BE2C (cell line): ENCODE measurements at regions not wholly inside any gene's neighbourhood (a gene's known extent, or its start where the extent isn't known, plus 50 kb on each side); places are given as distances from the start of the nearest gene placed in this dataset.

ENCODE experiments used
- DNase-seq: peaks from one replicate; pipeline ENCODE4 v3.0.0-alpha.2; 2020
- H3K27me3 ChIP-seq: fragments of 250-450 bp; sonication (Bioruptor Pico); 2 replicates; pipeline ENCODE4 v1.5.1; 2020; ENCODE audit warnings: mild to moderate bottlenecking
- H3K36me3 ChIP-seq: fragments of 250-450 bp; sonication (Bioruptor Pico); 2 replicates; pipeline ENCODE4 v1.5.1; 2020; ENCODE audit warnings: mild to moderate bottlenecking
- H3K4me1 ChIP-seq: fragments of 250-450 bp; sonication (Bioruptor Pico); 2 replicates; pipeline ENCODE4 v1.5.1; 2020
- H3K4me3 ChIP-seq: 2 replicates; pipeline ENCODE4 v1.5.1; 2011; ENCODE audit warnings: low read depth, low read length
- H3K9me3 ChIP-seq: fragments of 250-450 bp; sonication (Bioruptor Pico); 2 replicates; pipeline ENCODE4 v1.5.1; 2020
- TF ChIP-seq, protein P1 (sequence below): IDR thresholded peaks from 2 replicates; pipeline ENCODE4 v1.5.1; 2012; ENCODE audit warnings: mild to moderate bottlenecking, low read depth, low read length

DNA sequence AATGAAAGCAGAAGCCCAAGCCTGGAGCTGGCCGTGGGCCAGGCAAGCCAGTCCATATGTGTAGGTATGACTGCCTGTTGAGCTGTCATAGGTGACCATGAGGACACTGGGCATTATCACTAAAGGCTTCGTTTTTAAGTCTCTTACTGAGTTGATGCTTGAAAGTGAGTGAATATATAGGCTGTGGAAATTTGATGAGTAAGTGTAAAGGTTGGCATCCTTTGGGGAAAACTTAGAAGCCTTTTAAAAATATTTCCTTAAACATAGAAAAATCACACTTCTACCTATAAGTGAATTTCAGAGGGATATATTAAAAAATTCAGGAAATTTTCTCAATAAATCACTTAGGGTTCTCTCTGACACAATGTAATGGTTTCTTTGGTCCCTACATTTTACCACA is 396.5 kb downstream of the FOXG1 start:
- Histone ChIP-seq H3K4me1 (no peaks in the 10 kb centered on the region), H3K36me3 (no peaks in the 10 kb centered on the region), H3K27me3 (no peaks in the 10 kb centered on the region), H3K9me3 (no peaks in the 10 kb centered on the region), H3K4me3 (no peak overlapping the region)
- TF ChIP-seq, protein P1, sequence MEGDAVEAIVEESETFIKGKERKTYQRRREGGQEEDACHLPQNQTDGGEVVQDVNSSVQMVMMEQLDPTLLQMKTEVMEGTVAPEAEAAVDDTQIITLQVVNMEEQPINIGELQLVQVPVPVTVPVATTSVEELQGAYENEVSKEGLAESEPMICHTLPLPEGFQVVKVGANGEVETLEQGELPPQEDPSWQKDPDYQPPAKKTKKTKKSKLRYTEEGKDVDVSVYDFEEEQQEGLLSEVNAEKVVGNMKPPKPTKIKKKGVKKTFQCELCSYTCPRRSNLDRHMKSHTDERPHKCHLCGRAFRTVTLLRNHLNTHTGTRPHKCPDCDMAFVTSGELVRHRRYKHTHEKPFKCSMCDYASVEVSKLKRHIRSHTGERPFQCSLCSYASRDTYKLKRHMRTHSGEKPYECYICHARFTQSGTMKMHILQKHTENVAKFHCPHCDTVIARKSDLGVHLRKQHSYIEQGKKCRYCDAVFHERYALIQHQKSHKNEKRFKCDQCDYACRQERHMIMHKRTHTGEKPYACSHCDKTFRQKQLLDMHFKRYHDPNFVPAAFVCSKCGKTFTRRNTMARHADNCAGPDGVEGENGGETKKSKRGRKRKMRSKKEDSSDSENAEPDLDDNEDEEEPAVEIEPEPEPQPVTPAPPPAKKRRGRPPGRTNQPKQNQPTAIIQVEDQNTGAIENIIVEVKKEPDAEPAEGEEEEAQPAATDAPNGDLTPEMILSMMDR: no peak
- DNase-seq: no peak

DNA sequence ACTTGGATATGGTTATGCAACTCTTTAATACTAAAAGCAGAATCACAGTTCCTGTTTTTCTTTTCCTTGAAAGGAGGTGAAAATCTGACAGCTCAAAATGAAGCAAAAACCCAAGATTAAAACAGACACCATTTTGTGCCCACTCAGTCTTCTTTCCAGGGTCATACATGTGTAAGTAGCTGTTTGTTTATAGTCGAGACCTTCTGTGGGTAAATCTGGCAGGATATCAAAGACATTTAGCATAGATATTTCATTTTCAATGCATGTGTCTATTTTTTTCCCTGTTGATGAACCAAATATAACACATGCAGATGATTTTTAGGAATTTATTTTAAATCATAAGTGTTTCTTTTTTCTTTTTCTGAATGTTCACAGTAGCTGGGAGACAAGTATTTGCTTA is 398.8 kb downstream of the FOXG1 start:
- Histone ChIP-seq H3K9me3 (no peaks in the 10 kb centered on the region), H3K36me3 (no peaks in the 10 kb centered on the region), H3K27me3 (no peaks in the 10 kb centered on the region), H3K4me1 (no peaks in the 10 kb centered on the region), H3K4me3 (no peak overlapping the region)
- no peak for DNase-seq
- TF ChIP-seq, protein P1: no peak

- Histone ChIP-seq H3K9me3 (no peaks in the 10 kb centered on the region), H3K27me3 (no peaks in the 10 kb centered on the region), H3K36me3 (no peaks in the 10 kb centered on the region), H3K4me1 (no peaks in the 10 kb centered on the region), H3K4me3 (no peak overlapping the region)
- DNase-seq: no peak
- TF ChIP-seq, protein P1: no peak
These were observed 399.9 kb downstream of the FOXG1 start for GRCh38 chr14:29166507-29166906.

DNA sequence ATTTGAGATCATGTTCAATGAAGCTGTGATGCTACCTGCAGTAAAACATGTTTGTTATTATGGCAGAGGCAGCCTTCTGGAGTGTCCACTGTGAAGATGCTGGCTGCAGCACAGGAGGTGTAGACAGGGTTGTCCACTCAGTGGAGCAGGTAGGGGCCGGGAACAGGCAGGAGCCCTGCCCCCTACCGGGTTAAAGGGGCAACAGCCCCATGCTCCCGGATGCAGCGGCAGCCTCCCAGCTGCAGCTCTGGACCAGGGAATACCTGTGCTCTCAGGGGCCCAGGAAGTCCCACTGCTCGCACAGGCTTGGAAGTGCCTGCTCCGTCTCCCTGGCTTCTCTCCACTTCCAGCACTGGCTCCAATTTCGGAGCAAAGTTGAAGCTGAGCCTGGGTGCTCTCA is 401.6 kb downstream of the FOXG1 start:
- H3K9me3 ChIP-seq: no peaks in the 10 kb centered on the region
- no peak overlapping the region for H3K4me3 ChIP-seq
- H3K27me3 ChIP-seq: no peaks in the 10 kb centered on the region
- H3K4me1 ChIP-seq: no peaks in the 10 kb centered on the region
- no peak for DNase-seq
- no peaks in the 10 kb centered on the region for H3K36me3 ChIP-seq
- TF ChIP-seq, protein P1: no peak

DNA sequence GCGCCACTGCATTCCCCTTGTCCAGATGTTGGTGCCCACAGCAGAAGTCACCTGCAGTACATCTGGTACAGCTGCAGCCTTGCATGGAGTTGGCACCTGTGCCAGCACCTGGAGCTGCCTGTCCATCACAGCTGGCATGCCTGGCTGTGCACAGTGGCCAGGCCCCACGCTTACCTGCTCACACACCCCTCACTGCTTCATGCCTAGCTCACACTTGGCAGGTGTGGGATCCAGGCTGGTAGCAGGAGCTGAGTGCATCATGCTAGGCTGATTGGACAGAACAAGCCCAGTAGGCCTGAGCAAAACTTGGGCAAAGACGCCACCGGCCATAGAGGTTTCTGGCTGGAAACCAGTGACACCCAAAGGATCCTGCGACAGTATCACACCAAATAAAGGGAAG is 402.8 kb downstream of the FOXG1 start:
- DNase-seq: no peak
- TF ChIP-seq, protein P1: no peak
- Histone ChIP-seq H3K9me3 (no peaks in the 10 kb centered on the region), H3K4me3 (no peak overlapping the region), H3K4me1 (no peaks in the 10 kb centered on the region), H3K27me3 (no peaks in the 10 kb centered on the region), H3K36me3 (no peaks in the 10 kb centered on the region)

DNA sequence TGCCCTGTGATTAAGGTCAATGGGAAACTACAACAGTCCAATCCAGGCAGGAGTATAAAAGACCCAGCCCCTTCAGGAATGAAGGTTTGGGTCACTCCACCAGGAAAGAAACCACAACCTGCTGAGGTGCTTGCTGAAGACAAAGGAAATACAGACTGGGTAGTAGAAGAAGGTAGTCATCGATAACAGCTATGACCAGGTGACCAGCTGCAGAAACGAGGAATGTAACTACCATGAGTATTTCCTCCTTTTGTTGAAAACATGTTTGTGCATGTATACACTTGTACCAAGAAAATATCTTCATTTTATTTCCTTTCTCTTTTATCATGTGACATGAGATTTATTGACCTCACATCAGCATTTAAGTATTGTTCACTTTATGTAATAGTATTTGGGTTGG is 409.1 kb downstream of the FOXG1 start:
- Histone ChIP-seq H3K36me3 (no peaks in the 10 kb centered on the region), H3K4me3 (no peak overlapping the region), H3K9me3 (no peaks in the 10 kb centered on the region), H3K27me3 (no peaks in the 10 kb centered on the region), H3K4me1 (no peaks in the 10 kb centered on the region)
- DNase-seq: no peak
- TF ChIP-seq, protein P1: no peak
